ENCODE measurements at regions not wholly inside any gene's neighbourhood (a gene's known extent, or its start where the extent isn't known, plus 50 kb on each side); places are given as distances from the start of the nearest gene placed in this dataset.
A peak's percentile ranks its signal among the peaks of the same experiment; 100 is the strongest.

- DNase-seq (ENCODE audit: low spot score), result no peak
These were observed 263.9 kb downstream of the C16orf95 start for GRCh38 chr16:87053016-87053982.

- DNase-seq (ENCODE audit: low spot score), result no peak
These were observed 263.0 kb downstream of the C16orf95 start for GRCh38 chr16:87054154-87054553.

GRCh38 chr16:87054856-87055255 is 262.3 kb downstream of the C16orf95 start:
- DNase-seq (ENCODE audit: low spot score), result no peak

- DNase-seq (ENCODE audit: low spot score), result no peak
These were observed 261.1 kb downstream of the C16orf95 start for GRCh38 chr16:87056083-87056482.

GRCh38 chr16:87056551-87056950 is 260.6 kb downstream of the C16orf95 start:
- no peak for DNase-seq (ENCODE audit: low spot score)

- DNase-seq (ENCODE audit: low spot score), result no peak
These were observed 259.8 kb downstream of the C16orf95 start for GRCh38 chr16:87057211-87057881.

- no peak for DNase-seq (ENCODE audit: low spot score)
These were observed 259.1 kb downstream of the C16orf95 start for GRCh38 chr16:87057951-87058560.

- DNase-seq (ENCODE audit: low spot score), result no peak
These were observed 258.4 kb downstream of the C16orf95 start for GRCh38 chr16:87058728-87059250.

- DNase-seq (ENCODE audit: low spot score), result no peak
These were observed 256.9 kb downstream of the C16orf95 start for GRCh38 chr16:87060034-87060986.

GRCh38 chr16:87061243-87061920 is 255.8 kb downstream of the C16orf95 start:
- DNase-seq (ENCODE audit: low spot score), result no peak

- DNase-seq (ENCODE audit: low spot score), result peak; percentile 96
These were observed 254.4 kb downstream of the C16orf95 start for GRCh38 chr16:87062569-87063442.

GRCh38 chr16:87063543-87063942 is 253.6 kb downstream of the C16orf95 start:
- DNase-seq (ENCODE audit: low spot score), result no peak

- no peak for DNase-seq (ENCODE audit: low spot score)
These were observed 252.3 kb downstream of the C16orf95 start for GRCh38 chr16:87064731-87065445.

GRCh38 chr16:87065446-87066132 is 251.6 kb downstream of the C16orf95 start:
- DNase-seq (ENCODE audit: low spot score), result no peak

GRCh38 chr16:87066133-87067002 is 250.8 kb downstream of the C16orf95 start:
- DNase-seq (ENCODE audit: low spot score), result no peak

- DNase-seq (ENCODE audit: low spot score), result no peak
These were observed 250.1 kb downstream of the C16orf95 start for GRCh38 chr16:87067003-87067556.
